OCI-LY1 (cell line): ENCODE measurements at regions not wholly inside any gene's neighbourhood (a gene's known extent, or its start where the extent isn't known, plus 50 kb on each side); places are given as distances from the start of the nearest gene placed in this dataset.
"Not testable (repeated sequence)": the region's sequence is repeated elsewhere in the genome, so short reads cannot be mapped to it uniquely, and the experiment has no call there.

Experiments used
- H2AFZ ChIP-seq: fragments of 200-600 bp; sonication (generic), shearing (Covaris generic); 2 replicates; pipeline ENCODE4 v1.6.0; 2014; ENCODE audit warnings: antibody characterized with exemption, mild to moderate bottlenecking, low read length
- H3F3A ChIP-seq: fragments of 200-600 bp; sonication (generic), shearing (Covaris generic); 2 replicates; pipeline ENCODE4 v1.6.0; 2014; ENCODE audit warnings: mild to moderate bottlenecking, antibody characterized with exemption, low read length, moderate library complexity; ENCODE audit not compliant: insufficient read depth
- H3K27ac ChIP-seq: fragments of 200-600 bp; sonication (generic); 2 replicates; pipeline ENCODE4 v1.5.1; 2014; ENCODE audit warnings: low read length, mixed run types, mild to moderate bottlenecking, low read depth; ENCODE audit not compliant: poor library complexity, severe bottlenecking
- H3K27me3 ChIP-seq: fragments of 200-600 bp; sonication (generic); 2 replicates; pipeline ENCODE4 v1.6.0; 2014; ENCODE audit warnings: antibody characterized with exemption, mild to moderate bottlenecking, low read length, moderate library complexity; ENCODE audit not compliant: insufficient read depth
- H3K36me3 ChIP-seq: fragments of 200-600 bp; sonication (generic); 2 replicates; pipeline ENCODE4 v1.6.1; 2014; ENCODE audit warnings: mild to moderate bottlenecking, antibody characterized with exemption, low read length, moderate library complexity, mixed read lengths; ENCODE audit not compliant: insufficient read depth
- H3K4me1 ChIP-seq: fragments of 200-600 bp; sonication (generic); 2 replicates; pipeline ENCODE4 v1.5.1; 2014; ENCODE audit warnings: mild to moderate bottlenecking, low read length, moderate library complexity; ENCODE audit not compliant: insufficient read depth, severe bottlenecking
- H3K4me2 ChIP-seq: fragments of 200-600 bp; sonication (generic), shearing (Covaris generic); 2 replicates; pipeline ENCODE4 v1.6.1; 2014; ENCODE audit warnings: low read length
- H3K4me3 ChIP-seq: fragments of 200-600 bp; sonication (generic); 2 replicates; pipeline ENCODE4 v1.5.1; 2014; ENCODE audit warnings: low read length, low read depth, mild to moderate bottlenecking, mixed read lengths; ENCODE audit not compliant: poor library complexity, severe bottlenecking
- H3K79me2 ChIP-seq: fragments of 200-600 bp; shearing (Covaris generic); 2 replicates; pipeline ENCODE4 v1.6.1; 2016; ENCODE audit warnings: mixed run types, low read length, mixed read lengths; ENCODE audit not compliant: insufficient read depth
- H3K9ac ChIP-seq: fragments of 200-600 bp; sonication (generic), shearing (Covaris generic); 2 replicates; pipeline ENCODE4 v1.6.1; 2014; ENCODE audit warnings: mild to moderate bottlenecking, low read length, mixed read lengths
- H3K9me2 ChIP-seq: fragments of 200-600 bp; sonication (generic), shearing (Covaris generic); 2 replicates; pipeline ENCODE4 v1.6.1; 2014; ENCODE audit warnings: low read depth, mild to moderate bottlenecking, low read length, mixed read lengths
- H3K9me3 ChIP-seq: fragments of 200-600 bp; shearing (Covaris generic); 2 replicates; pipeline ENCODE4 v1.6.1; 2014; ENCODE audit warnings: low read length, mixed read lengths
- H4K20me1 ChIP-seq: fragments of 200-600 bp; sonication (generic), shearing (Covaris generic); 2 replicates; pipeline ENCODE4 v1.6.0; 2016; ENCODE audit warnings: mild to moderate bottlenecking, low read length; ENCODE audit not compliant: insufficient read depth
- CTCF ChIP-seq: fragments of 200-600 bp; sonication (generic), shearing (Covaris generic); IDR thresholded peaks from 2 replicates; pipeline ENCODE4 v1.5.1; 2017; ENCODE audit warnings: mild to moderate bottlenecking, antibody characterized with exemption, low read length, moderate library complexity, mixed read lengths
- EZH2 ChIP-seq: fragments of 200-600 bp; sonication (generic), shearing (Covaris generic); IDR thresholded peaks from 2 replicates; pipeline ENCODE4 v1.8.0; 2017; ENCODE audit warnings: borderline replicate concordance, mixed run types, mild to moderate bottlenecking, antibody characterized with exemption, low read length, moderate library complexity, mixed read lengths

DNA sequence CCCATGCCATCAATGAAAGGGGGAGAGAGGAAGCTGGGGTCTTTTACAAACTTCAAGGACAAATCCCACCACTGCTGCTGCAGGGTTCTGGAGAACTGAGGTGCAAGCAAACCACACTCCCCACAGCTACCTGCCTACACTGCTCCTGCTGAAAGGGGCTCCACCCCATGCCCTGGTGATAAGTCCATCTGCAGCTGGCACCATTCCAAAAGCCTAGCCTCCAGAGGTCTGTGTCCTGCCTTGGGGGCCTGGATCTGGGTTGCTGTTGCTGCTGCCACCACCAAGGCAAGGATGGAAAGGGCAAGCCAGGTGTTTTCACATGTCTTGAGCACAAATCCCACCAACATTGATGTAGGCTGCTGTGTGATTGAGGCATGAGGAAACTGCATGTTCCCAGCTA, 97.4 kb upstream of the UBE2E3 start:
- H3K9ac ChIP-seq = no peak overlapping the region
- H3K27me3 ChIP-seq = no peaks in the 10 kb centered on the region
- no peak overlapping the region for H3K4me2 ChIP-seq
- H3K79me2 ChIP-seq = no peaks in the 10 kb centered on the region
- H4K20me1 ChIP-seq = no peaks in the 10 kb centered on the region
- no peak overlapping the region for H2AFZ ChIP-seq
- no peaks in the 10 kb centered on the region for H3F3A ChIP-seq
- no peak overlapping the region for H3K4me3 ChIP-seq
- no peaks in the 10 kb centered on the region for H3K36me3 ChIP-seq
- H3K27ac ChIP-seq = no peak overlapping the region
- no peaks in the 10 kb centered on the region for H3K9me3 ChIP-seq
- H3K4me1 ChIP-seq = no peaks in the 10 kb centered on the region
- H3K9me2 ChIP-seq = 0 out of 2 replicates have a peak, but pooled peaks cover 4% of the 10 kb centered on the region
- TF ChIP-seq CTCF = no peak
- no peak for TF ChIP-seq EZH2

- TF ChIP-seq EZH2 (no peak), CTCF (no peak)
- no peak overlapping the region for H3K27ac ChIP-seq
- H3K4me3 ChIP-seq = no peak overlapping the region
- H4K20me1 ChIP-seq = no peaks in the 10 kb centered on the region
- no peaks in the 10 kb centered on the region for H3K27me3 ChIP-seq
- 0 out of 2 replicates have a peak, but pooled peaks cover 4% of the 10 kb centered on the region for H3K9me2 ChIP-seq
- H3K4me2 ChIP-seq = no peak overlapping the region
- no peaks in the 10 kb centered on the region for H3K4me1 ChIP-seq
- no peak overlapping the region for H3K9ac ChIP-seq
- H3K9me3 ChIP-seq = no peaks in the 10 kb centered on the region
- H2AFZ ChIP-seq = no peak overlapping the region
- H3K79me2 ChIP-seq = no peaks in the 10 kb centered on the region
- no peaks in the 10 kb centered on the region for H3K36me3 ChIP-seq
- H3F3A ChIP-seq = no peaks in the 10 kb centered on the region
Measured at GRCh38 chr2:180876506-180876905, 103.9 kb upstream of the UBE2E3 start.

GRCh38 chr2:180873219-180873618, 107.2 kb upstream of the UBE2E3 start:
- Histone ChIP-seq H3K27me3 (no peaks in the 10 kb centered on the region), H3F3A (no peaks in the 10 kb centered on the region), H3K79me2 (no peaks in the 10 kb centered on the region), H3K4me1 (no peaks in the 10 kb centered on the region), H3K9me3 (no peaks in the 10 kb centered on the region), H2AFZ (no peak overlapping the region), H3K27ac (no peak overlapping the region), H3K36me3 (no peaks in the 10 kb centered on the region), H3K9ac (no peak overlapping the region), H3K4me3 (no peak overlapping the region), H4K20me1 (no peaks in the 10 kb centered on the region), H3K9me2 (no peaks in the 10 kb centered on the region), H3K4me2 (no peak overlapping the region)
- TF ChIP-seq EZH2 = no peak
- no peak for TF ChIP-seq CTCF

- H4K20me1 ChIP-seq, H3K9me2 ChIP-seq, H3K27ac ChIP-seq, H3K36me3 ChIP-seq, H3F3A ChIP-seq, H3K27me3 ChIP-seq, H3K79me2 ChIP-seq, H3K9me3 ChIP-seq, H3K9ac ChIP-seq, H2AFZ ChIP-seq, H3K4me2 ChIP-seq, H3K4me3 ChIP-seq, H3K4me1 ChIP-seq: not testable (repeated sequence)
Measured at GRCh38 chr2:180872781-180873180, 107.6 kb upstream of the UBE2E3 start.
